Hepatocyte (in vitro differentiated cells): ENCODE measurements at regions not wholly inside any gene's neighbourhood (a gene's known extent, or its start where the extent isn't known, plus 50 kb on each side); places are given as distances from the start of the nearest gene placed in this dataset.

Experiments used
- EZH2 ChIP-seq: fragments of 200-600 bp; sonication (generic); IDR thresholded peaks from 2 replicates; pipeline ENCODE4 v1.6.1; 2016; ENCODE audit warnings: antibody characterized with exemption, mild to moderate bottlenecking, borderline replicate concordance
- EZH2phosphoT487 ChIP-seq: fragments of 200-600 bp; sonication (generic); IDR thresholded peaks from one replicate; pipeline ENCODE4 v1.6.1; 2018; ENCODE audit warnings: antibody characterized with exemption, mild to moderate bottlenecking, low read depth, moderate library complexity; ENCODE audit not compliant: unreplicated experiment, severe bottlenecking
- TF ChIP-seq, protein P1 (sequence below): fragments of 200-600 bp; sonication (generic); IDR thresholded peaks from 2 replicates; pipeline ENCODE4 v1.5.1; 2016; ENCODE audit warnings: antibody characterized with exemption, mild to moderate bottlenecking; ENCODE audit not compliant: poor library complexity

- TF ChIP-seq, protein P1, sequence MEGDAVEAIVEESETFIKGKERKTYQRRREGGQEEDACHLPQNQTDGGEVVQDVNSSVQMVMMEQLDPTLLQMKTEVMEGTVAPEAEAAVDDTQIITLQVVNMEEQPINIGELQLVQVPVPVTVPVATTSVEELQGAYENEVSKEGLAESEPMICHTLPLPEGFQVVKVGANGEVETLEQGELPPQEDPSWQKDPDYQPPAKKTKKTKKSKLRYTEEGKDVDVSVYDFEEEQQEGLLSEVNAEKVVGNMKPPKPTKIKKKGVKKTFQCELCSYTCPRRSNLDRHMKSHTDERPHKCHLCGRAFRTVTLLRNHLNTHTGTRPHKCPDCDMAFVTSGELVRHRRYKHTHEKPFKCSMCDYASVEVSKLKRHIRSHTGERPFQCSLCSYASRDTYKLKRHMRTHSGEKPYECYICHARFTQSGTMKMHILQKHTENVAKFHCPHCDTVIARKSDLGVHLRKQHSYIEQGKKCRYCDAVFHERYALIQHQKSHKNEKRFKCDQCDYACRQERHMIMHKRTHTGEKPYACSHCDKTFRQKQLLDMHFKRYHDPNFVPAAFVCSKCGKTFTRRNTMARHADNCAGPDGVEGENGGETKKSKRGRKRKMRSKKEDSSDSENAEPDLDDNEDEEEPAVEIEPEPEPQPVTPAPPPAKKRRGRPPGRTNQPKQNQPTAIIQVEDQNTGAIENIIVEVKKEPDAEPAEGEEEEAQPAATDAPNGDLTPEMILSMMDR: no peak
- TF ChIP-seq EZH2 (no peak), EZH2phosphoT487 (no peak)
These were observed 100.7 kb upstream of the SPRY4 start for GRCh38 chr5:142425286-142426065.
